ENCODE measurements at regions not wholly inside any gene's neighbourhood (a gene's known extent, or its start where the extent isn't known, plus 50 kb on each side); places are given as distances from the start of the nearest gene placed in this dataset.

DNA sequence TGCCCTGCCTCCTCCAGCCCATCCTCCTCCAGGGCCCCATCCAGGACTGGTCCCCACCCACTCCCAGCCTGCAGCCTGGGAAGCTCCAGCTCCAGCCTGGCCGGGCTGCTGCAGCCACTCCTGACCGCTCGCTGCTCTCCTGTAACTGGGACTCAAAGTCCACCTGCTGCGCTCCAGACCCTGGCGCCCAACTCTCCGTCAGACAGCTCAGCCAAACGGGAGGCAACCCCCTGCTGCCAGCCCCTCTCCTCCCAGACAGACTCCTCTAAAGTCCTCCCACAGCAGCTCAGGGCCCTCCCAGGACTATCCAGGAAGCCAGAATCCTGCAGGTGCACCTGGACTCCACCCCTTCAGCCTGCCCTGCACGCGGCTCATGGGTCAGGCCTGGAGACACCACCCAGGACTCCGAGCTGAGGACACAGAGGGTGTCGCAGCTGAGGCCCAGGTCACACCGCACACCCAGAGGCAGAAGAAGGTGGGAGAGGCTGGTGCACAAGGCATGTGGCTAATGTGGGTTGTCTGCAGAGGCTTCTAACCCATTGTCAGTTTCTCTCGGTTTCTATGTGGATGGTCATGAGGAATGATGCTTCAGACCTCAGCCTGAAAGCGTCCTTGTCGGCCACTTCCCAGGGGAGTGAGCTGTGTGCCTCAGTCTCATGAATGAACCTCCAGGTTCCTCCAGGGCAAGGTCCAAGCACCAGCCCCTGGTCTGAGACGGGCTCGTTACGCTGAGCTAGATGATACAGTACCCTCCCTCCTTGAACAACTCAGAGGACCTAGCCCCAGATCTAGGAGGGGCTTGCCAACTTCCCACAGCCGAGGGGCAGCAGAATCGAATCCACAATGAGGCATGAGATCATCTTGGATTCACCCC lies 1514.8 kb downstream of the TBC1D22A start:
- no peaks in the 10 kb centered on the region for H3K36me3 Mint-ChIP-seq
- H3K4me3 ChIP-seq (ENCODE audit: low read length) = no peak overlapping the region
- peaks cover 20 to 42% of the 10 kb centered on the region in 2 donors for H3K27me3 Mint-ChIP-seq (ENCODE audit: low read depth in 2 of 2)
- H3K36me3 ChIP-seq (ENCODE audit: control insufficient read depth, insufficient read depth, low read length) = no peaks in the 10 kb centered on the region
- H3K27ac ChIP-seq (ENCODE audit: low read length) = no peak overlapping the region
- H3K27me3 ChIP-seq (ENCODE audit: control insufficient read depth, insufficient read depth, low read length) = peaks cover 8% of the 10 kb centered on the region
- H3K4me1 Mint-ChIP-seq = no peaks in the 10 kb centered on the region
- no peak overlapping the region for H3K4me3 Mint-ChIP-seq
- no peak overlapping the region for H3K27ac Mint-ChIP-seq
- H3K9me3 Mint-ChIP-seq = peaks cover 0 to 3% of the 10 kb centered on the region in 2 donors
- no peak for TF ChIP-seq CTCF (IDR thresholded peaks at IDR 0.05)
- no peaks in the 10 kb centered on the region for H3K4me1 ChIP-seq (ENCODE audit: control insufficient read depth, insufficient read depth, low read length)
- ATAC-seq = no peak
- DNase-seq = no peak
- intact Hi-C loops (cut with micrococcal nuclease) = no loop called here
- H3K9me3 ChIP-seq (ENCODE audit: control insufficient read depth, insufficient read depth, low read length) = no peaks in the 10 kb centered on the region
- 84% methylated on average over 20 of the region's 20 CpGs for WGBS (ENCODE audit: insufficient coverage)

GRCh38 chr22:48275412-48275811 lies 1513.0 kb downstream of the TBC1D22A start:
- no peak for ATAC-seq
- Mint-ChIP-seq H3K36me3 (no peaks in the 10 kb centered on the region), H3K27ac (no peak overlapping the region), H3K9me3 (no peaks in the 10 kb centered on the region), H3K4me1 (peaks cover 0 to 5% of the 10 kb centered on the region in 2 donors), H3K4me3 (no peak overlapping the region), H3K27me3 (ENCODE audit: low read depth in 2 of 2) (peaks cover 13 to 27% of the 10 kb centered on the region in 2 donors)
- H3K27me3 ChIP-seq (ENCODE audit: control insufficient read depth, insufficient read depth, low read length) = peaks cover 7% of the 10 kb centered on the region
- H3K36me3 ChIP-seq (ENCODE audit: control insufficient read depth, insufficient read depth, low read length) = no peaks in the 10 kb centered on the region
- H3K9me3 ChIP-seq (ENCODE audit: control insufficient read depth, insufficient read depth, low read length) = no peaks in the 10 kb centered on the region
- no peak overlapping the region for H3K4me3 ChIP-seq (ENCODE audit: low read length)
- no peak for TF ChIP-seq CTCF (IDR thresholded peaks at IDR 0.05)
- intact Hi-C loops (cut with micrococcal nuclease) = no loop called here
- WGBS (ENCODE audit: insufficient coverage) = 95% methylated on average over 10 of the region's 10 CpGs
- DNase-seq = no peak
- H3K4me1 ChIP-seq (ENCODE audit: control insufficient read depth, insufficient read depth, low read length) = no peaks in the 10 kb centered on the region
- H3K27ac ChIP-seq (ENCODE audit: low read length) = no peak overlapping the region

DNA sequence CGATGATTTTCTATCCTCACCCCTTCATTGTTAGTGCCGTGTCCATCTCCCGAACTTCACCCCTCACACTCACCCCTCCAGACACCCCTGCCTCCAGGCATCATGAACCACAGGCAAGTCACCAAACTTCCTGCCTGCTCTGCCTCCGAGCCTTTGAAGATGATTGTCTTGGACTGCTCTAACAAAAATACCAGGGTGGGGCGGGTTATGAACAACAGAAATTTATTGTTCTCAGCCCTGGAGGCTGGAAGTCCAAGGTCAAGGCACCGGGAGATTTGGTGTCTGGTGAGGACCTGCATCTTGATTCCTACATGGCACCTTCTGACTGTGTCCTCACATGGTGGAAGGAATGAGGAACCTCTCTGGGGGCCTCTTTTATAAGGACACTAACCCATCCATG lies 1508.3 kb downstream of the TBC1D22A start:
- intact Hi-C loops (cut with micrococcal nuclease) = no loop called here
- no peak for TF ChIP-seq CTCF (IDR thresholded peaks at IDR 0.05)
- Histone ChIP-seq H3K27me3 (ENCODE audit: control insufficient read depth, insufficient read depth, low read length) (peaks cover 3% of the 10 kb centered on the region), H3K4me3 (ENCODE audit: low read length) (no peak overlapping the region), H3K9me3 (ENCODE audit: control insufficient read depth, insufficient read depth, low read length) (no peaks in the 10 kb centered on the region), H3K27ac (ENCODE audit: low read length) (no peak overlapping the region), H3K36me3 (ENCODE audit: control insufficient read depth, insufficient read depth, low read length) (no peaks in the 10 kb centered on the region), H3K4me1 (ENCODE audit: control insufficient read depth, insufficient read depth, low read length) (no peaks in the 10 kb centered on the region)
- Mint-ChIP-seq H3K9me3 (no peaks in the 10 kb centered on the region), H3K4me1 (peaks cover 0 to 9% of the 10 kb centered on the region in 2 donors), H3K36me3 (no peaks in the 10 kb centered on the region), H3K27me3 (ENCODE audit: low read depth in 2 of 2) (peaks cover 17 to 24% of the 10 kb centered on the region in 2 donors), H3K27ac (no peak overlapping the region), H3K4me3 (no peak overlapping the region)
- ATAC-seq (no peak), DNase-seq (no peak)
- WGBS (ENCODE audit: insufficient coverage) = 81% methylated on average over 6 of the region's 6 CpGs
